Keratinocyte (primary cell): ENCODE measurements at regions not wholly inside any gene's neighbourhood (a gene's known extent, or its start where the extent isn't known, plus 50 kb on each side); places are given as distances from the start of the nearest gene placed in this dataset.

ENCODE experiments used
- DNase-seq: peaks from one replicate; pipeline ENCODE4 v3.0.0-alpha.2; 2011; ENCODE audit warnings: low read depth, missing footprints, low spot score
- FAIRE-seq: peaks from 2 replicates; lab custom pipeline; 2011; peaks lifted over from hg19 to GRCh38; lab: Jason Lieb, UNC
- H2AFZ ChIP-seq: 2 replicates; pipeline ENCODE4 v1.6.0; 2012; ENCODE audit warnings: low read length, control low read depth, inconsistent platforms; ENCODE audit not compliant: control insufficient read depth
- H3K27ac ChIP-seq: 2 replicates; pipeline ENCODE4 v1.5.1; 2011; ENCODE audit warnings: low read length; ENCODE audit not compliant: control insufficient read depth, insufficient read depth
- H3K27me3 ChIP-seq: 3 replicates; pipeline ENCODE4 v1.6.0; 2011; ENCODE audit warnings: low read length; ENCODE audit not compliant: control insufficient read depth, insufficient read depth; ENCODE audit errors: extremely low read depth
- H3K36me3 ChIP-seq, 2 experiments: 2 replicates in 1 of 2; 3 replicates in 1 of 2; pipeline ENCODE4 v1.5.1; 2011; ENCODE audit warnings: low read length in 2 of 2, mild to moderate bottlenecking in 1 of 2; ENCODE audit not compliant: control insufficient read depth in 2 of 2, insufficient read depth in 2 of 2; ENCODE audit errors: extremely low read depth in 1 of 2
- H3K4me1 ChIP-seq: 3 replicates; pipeline ENCODE4 v1.5.1; 2011; ENCODE audit warnings: low read length; ENCODE audit not compliant: control insufficient read depth, insufficient read depth; ENCODE audit errors: extremely low read depth
- H3K4me2 ChIP-seq: 3 replicates; pipeline ENCODE4 v1.6.0; 2011; ENCODE audit warnings: low read depth, low read length; ENCODE audit not compliant: control insufficient read depth, insufficient read depth; ENCODE audit errors: extremely low read depth
- H3K4me3 ChIP-seq, 3 experiments: fragments of 200-600 bp in 1 of 3; sonication (generic) in 1 of 3; 2 replicates in 2 of 3; 3 replicates in 1 of 3; pipeline ENCODE4 v1.5.1; 2011 to 2016; ENCODE audit warnings: low read length in 3 of 3, mild to moderate bottlenecking in 3 of 3, control low read depth in 2 of 3, inconsistent platforms in 1 of 3, low read depth in 1 of 3, mixed read lengths in 1 of 3, mixed run types in 1 of 3, moderate library complexity in 1 of 3; ENCODE audit not compliant: control insufficient read depth in 2 of 3, insufficient read depth in 2 of 3; ENCODE audit errors: extremely low read depth in 1 of 3
- H3K79me2 ChIP-seq: 2 replicates; pipeline ENCODE4 v1.6.0; 2012; ENCODE audit warnings: low read length; ENCODE audit not compliant: control insufficient read depth, insufficient read depth
- H3K9ac ChIP-seq: 3 replicates; pipeline ENCODE4 v1.6.0; 2011; ENCODE audit warnings: low read length; ENCODE audit not compliant: control insufficient read depth, insufficient read depth; ENCODE audit errors: extremely low read depth
- H3K9me1 ChIP-seq: 3 replicates; pipeline ENCODE4 v1.6.0; 2011; ENCODE audit warnings: low read length; ENCODE audit not compliant: control insufficient read depth, insufficient read depth; ENCODE audit errors: extremely low read depth
- H3K9me3 ChIP-seq: 2 replicates; pipeline ENCODE4 v1.5.1; 2012; ENCODE audit warnings: low read depth, low read length; ENCODE audit not compliant: control insufficient read depth
- H4K20me1 ChIP-seq: 3 replicates; pipeline ENCODE4 v1.6.0; 2011; ENCODE audit warnings: low read length; ENCODE audit not compliant: control insufficient read depth, insufficient read depth; ENCODE audit errors: extremely low read depth
- CTCF ChIP-seq, 3 experiments: IDR thresholded peaks in 1 of 3; conservative IDR thresholded peaks in 1 of 3; optimal IDR thresholded peaks in 1 of 3; 2 replicates in 2 of 3; 3 replicates in 1 of 3; pipeline versions ENCODE3 to v1.5.1; 2011; ENCODE audit warnings: low read length in 3 of 3, mild to moderate bottlenecking in 3 of 3, moderate library complexity in 2 of 3, control low read depth in 1 of 3, inconsistent platforms in 1 of 3; ENCODE audit not compliant: insufficient read depth in 2 of 3; ENCODE audit errors: extremely low read depth in 1 of 3
- EZH2 ChIP-seq: IDR thresholded peaks from one replicate; pipeline ENCODE4 v1.6.1; 2012; ENCODE audit warnings: inconsistent platforms, mild to moderate bottlenecking, low read length, moderate library complexity
- dilution Hi-C: fragments of 300-500 bp; cut with MboI; formaldehyde crosslinking; loops from one replicate; pipeline ENCODE4 v1.7.0; 2020; ENCODE audit warnings: low sequenced_read_pairs; ENCODE audit not compliant: extremely low pct_ligation_motif_present

DNA sequence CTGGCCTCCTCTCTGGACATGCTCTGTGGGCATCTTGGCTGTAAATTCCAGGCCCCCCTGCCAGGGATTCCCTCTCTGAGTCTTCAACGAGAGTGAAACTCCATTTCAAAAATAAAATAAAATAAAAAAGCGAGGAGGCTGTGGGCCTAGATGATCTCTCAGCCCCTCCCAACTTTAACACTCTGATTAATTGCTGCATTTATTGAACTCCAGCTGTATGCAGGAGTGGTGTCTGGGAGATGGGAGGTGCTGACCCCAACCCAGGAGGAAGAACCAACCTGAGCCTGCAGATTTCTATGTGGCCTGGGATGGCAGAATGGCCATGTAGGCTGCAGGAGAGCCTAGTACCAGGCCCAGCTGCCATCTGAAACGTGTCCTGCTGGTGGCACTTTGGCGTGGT lies 154.5 kb upstream of the IER5L start:
- no peak for DNase-seq
- dilution Hi-C loops, result no loop called here
- TF ChIP-seq CTCF (optimal IDR thresholded peaks at IDR 0.05 in 1 of 3, IDR thresholded peaks at IDR 0.05 in 1 of 3, conservative IDR thresholded peaks at IDR 0.05 in 1 of 3; ENCODE audit: extremely low read depth in 1 of 3, insufficient read depth in 2 of 3, low read length in 3 of 3) (no peak), EZH2 (no peak)
- H2AFZ ChIP-seq, result no peak overlapping the region
- peak overlapping the region; percentile 82 for H3K9ac ChIP-seq
- H4K20me1 ChIP-seq, result no peaks in the 10 kb centered on the region
- peak; percentile 52 for FAIRE-seq
- peak overlapping the region; percentile 83 for H3K27ac ChIP-seq
- H3K9me1 ChIP-seq, result no peaks in the 10 kb centered on the region
- H3K27me3 ChIP-seq, result no peaks in the 10 kb centered on the region
- H3K4me3 ChIP-seq, result peak overlapping the region; percentile 53 to 86 (median 78)
- H3K79me2 ChIP-seq, result peaks cover 20% of the 10 kb centered on the region
- H3K9me3 ChIP-seq, result no peaks in the 10 kb centered on the region
- peak overlapping the region; percentile 99 for H3K4me2 ChIP-seq
- peaks cover 52% of the 10 kb centered on the region for H3K4me1 ChIP-seq
- H3K36me3 ChIP-seq, result peaks cover 2 to 6% of the 10 kb centered on the region in 2 experiments

GRCh38 chr9:129331772-129332500 lies 153.9 kb upstream of the IER5L start:
- Histone ChIP-seq H2AFZ (no peak overlapping the region), H3K9me1 (no peaks in the 10 kb centered on the region), H3K4me1 (peaks cover 48% of the 10 kb centered on the region), H3K27me3 (no peaks in the 10 kb centered on the region), H3K9ac (peak overlapping the region; percentile 82), H3K4me3 (peak overlapping the region; percentile 53 to 86 (median 78)), H3K27ac (peak overlapping the region; percentile 83), H4K20me1 (no peaks in the 10 kb centered on the region), H3K4me2 (peak overlapping the region; percentile 99), H3K36me3 (peaks cover 0 to 6% of the 10 kb centered on the region in 2 experiments), H3K9me3 (no peaks in the 10 kb centered on the region), H3K79me2 (peaks cover 17% of the 10 kb centered on the region)
- TF ChIP-seq CTCF (optimal IDR thresholded peaks at IDR 0.05 in 1 of 3, IDR thresholded peaks at IDR 0.05 in 1 of 3, conservative IDR thresholded peaks at IDR 0.05 in 1 of 3; ENCODE audit: extremely low read depth in 1 of 3, insufficient read depth in 2 of 3, low read length in 3 of 3) (peak in 1 of 3 experiments; percentile 18), EZH2 (no peak)
- dilution Hi-C loops, result no loop called here
- peak; percentile 95 for FAIRE-seq
- DNase-seq, result peak; percentile 89
